RWPE2 (cell line): ENCODE measurements at regions not wholly inside any gene's neighbourhood (a gene's known extent, or its start where the extent isn't known, plus 50 kb on each side); places are given as distances from the start of the nearest gene placed in this dataset.

Experiments
- ATAC-seq: fragments of 200-7000 bp; cut with Tn5 transposase; 3 replicates; pipeline ENCODE4 v1.9.1; 2021; ENCODE audit warnings: low read depth
- DNase-seq: peaks from one replicate; pipeline ENCODE4 v3.0.0-alpha.2; 2020; ENCODE audit warnings: low spot score
- H3K27ac ChIP-seq: fragments of 450-650 bp; 2 replicates; pipeline ENCODE4 v1.5.1; 2017; ENCODE audit warnings: mild to moderate bottlenecking; ENCODE audit not compliant: poor library complexity, severe bottlenecking
- H3K27me3 ChIP-seq: fragments of 250-450 bp; sonication (Bioruptor Pico); 2 replicates; pipeline ENCODE4 v1.5.1; 2021; ENCODE audit warnings: mild to moderate bottlenecking, moderate library complexity; ENCODE audit not compliant: insufficient read depth, poor library complexity, severe bottlenecking
- H3K36me3 ChIP-seq: fragments of 250-450 bp; sonication (Bioruptor Pico); 2 replicates; pipeline ENCODE4 v1.5.1; 2020; ENCODE audit warnings: low read depth, mild to moderate bottlenecking, moderate library complexity
- H3K4me1 ChIP-seq: fragments of 250-450 bp; sonication (Bioruptor Pico); 2 replicates; pipeline ENCODE4 v1.5.1; 2021; ENCODE audit warnings: mild to moderate bottlenecking, moderate library complexity; ENCODE audit not compliant: insufficient read depth, poor library complexity, severe bottlenecking
- H3K4me3 ChIP-seq: fragments of 250-450 bp; sonication (Bioruptor Pico); 2 replicates; pipeline ENCODE4 v1.5.1; 2021; ENCODE audit warnings: mild to moderate bottlenecking, moderate library complexity; ENCODE audit not compliant: severe bottlenecking
- H3K9me3 ChIP-seq: fragments of 250-450 bp; sonication (Bioruptor Pico); 2 replicates; pipeline ENCODE4 v1.5.1; 2021; ENCODE audit warnings: mild to moderate bottlenecking, moderate library complexity; ENCODE audit not compliant: severe bottlenecking
- TF ChIP-seq, protein P1 (sequence below): fragments of 450-650 bp; IDR thresholded peaks from one replicate; pipeline ENCODE4 v1.5.1; 2017; ENCODE audit warnings: mild to moderate bottlenecking, moderate library complexity; ENCODE audit not compliant: poor library complexity, severe bottlenecking

DNA sequence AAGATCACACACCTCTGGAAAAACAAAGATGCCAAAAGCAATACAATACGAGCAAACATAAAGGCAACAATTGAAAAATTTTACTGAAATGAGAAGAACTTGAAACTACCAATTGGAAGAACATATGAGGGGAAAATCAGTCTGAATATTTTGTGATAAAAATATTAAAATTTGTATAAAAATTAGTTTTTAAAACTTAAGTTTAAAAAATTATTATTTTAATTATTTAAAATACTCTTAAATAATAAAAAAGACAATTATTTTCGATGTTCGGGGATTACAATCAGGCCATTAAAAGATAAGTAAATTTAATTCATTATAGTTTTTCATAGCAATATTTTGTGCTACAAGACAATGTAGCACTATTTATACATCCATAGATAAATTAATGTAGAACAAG is 1239.3 kb downstream of the AMY1C start:
- Histone ChIP-seq H3K27ac (no peak overlapping the region), H3K36me3 (no peaks in the 10 kb centered on the region), H3K9me3 (no peaks in the 10 kb centered on the region), H3K4me1 (no peaks in the 10 kb centered on the region), H3K27me3 (no peaks in the 10 kb centered on the region), H3K4me3 (no peak overlapping the region)
- DNase-seq (no peak), ATAC-seq (no peak)
- TF ChIP-seq, protein P1, sequence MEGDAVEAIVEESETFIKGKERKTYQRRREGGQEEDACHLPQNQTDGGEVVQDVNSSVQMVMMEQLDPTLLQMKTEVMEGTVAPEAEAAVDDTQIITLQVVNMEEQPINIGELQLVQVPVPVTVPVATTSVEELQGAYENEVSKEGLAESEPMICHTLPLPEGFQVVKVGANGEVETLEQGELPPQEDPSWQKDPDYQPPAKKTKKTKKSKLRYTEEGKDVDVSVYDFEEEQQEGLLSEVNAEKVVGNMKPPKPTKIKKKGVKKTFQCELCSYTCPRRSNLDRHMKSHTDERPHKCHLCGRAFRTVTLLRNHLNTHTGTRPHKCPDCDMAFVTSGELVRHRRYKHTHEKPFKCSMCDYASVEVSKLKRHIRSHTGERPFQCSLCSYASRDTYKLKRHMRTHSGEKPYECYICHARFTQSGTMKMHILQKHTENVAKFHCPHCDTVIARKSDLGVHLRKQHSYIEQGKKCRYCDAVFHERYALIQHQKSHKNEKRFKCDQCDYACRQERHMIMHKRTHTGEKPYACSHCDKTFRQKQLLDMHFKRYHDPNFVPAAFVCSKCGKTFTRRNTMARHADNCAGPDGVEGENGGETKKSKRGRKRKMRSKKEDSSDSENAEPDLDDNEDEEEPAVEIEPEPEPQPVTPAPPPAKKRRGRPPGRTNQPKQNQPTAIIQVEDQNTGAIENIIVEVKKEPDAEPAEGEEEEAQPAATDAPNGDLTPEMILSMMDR = no peak

- DNase-seq = no peak
- TF ChIP-seq, protein P1 = no peak
- Histone ChIP-seq H3K36me3 (no peaks in the 10 kb centered on the region), H3K4me3 (no peak overlapping the region), H3K27me3 (no peaks in the 10 kb centered on the region), H3K27ac (no peak overlapping the region), H3K9me3 (no peaks in the 10 kb centered on the region), H3K4me1 (no peaks in the 10 kb centered on the region)
- no peak for ATAC-seq
Measured at GRCh38 chr1:104991702-104992101, 1242.0 kb downstream of the AMY1C start.

DNA sequence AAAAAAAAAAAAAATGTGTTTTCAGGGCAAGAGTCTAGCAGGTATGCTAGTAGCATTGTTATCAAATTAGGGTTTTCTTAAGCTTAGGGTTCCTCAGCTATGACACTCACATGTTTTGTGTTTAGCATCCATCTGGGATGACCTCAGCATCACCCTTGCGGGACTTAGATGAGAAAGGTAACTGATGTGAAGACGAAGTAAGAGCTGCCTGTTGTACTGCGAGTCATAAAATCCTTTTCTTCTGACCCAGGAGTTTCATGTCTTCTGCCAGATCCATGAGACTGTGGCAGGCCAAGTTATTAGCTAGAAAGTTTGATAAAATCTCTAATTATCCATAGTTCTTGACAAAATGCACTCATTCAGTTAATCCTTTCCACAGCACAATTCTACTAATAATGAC is 1251.1 kb downstream of the AMY1C start:
- DNase-seq (no peak), ATAC-seq (no peak)
- Histone ChIP-seq H3K27ac (no peak overlapping the region), H3K9me3 (no peaks in the 10 kb centered on the region), H3K36me3 (no peaks in the 10 kb centered on the region), H3K4me3 (no peak overlapping the region), H3K27me3 (no peaks in the 10 kb centered on the region), H3K4me1 (no peaks in the 10 kb centered on the region)
- TF ChIP-seq, protein P1 = no peak

DNA sequence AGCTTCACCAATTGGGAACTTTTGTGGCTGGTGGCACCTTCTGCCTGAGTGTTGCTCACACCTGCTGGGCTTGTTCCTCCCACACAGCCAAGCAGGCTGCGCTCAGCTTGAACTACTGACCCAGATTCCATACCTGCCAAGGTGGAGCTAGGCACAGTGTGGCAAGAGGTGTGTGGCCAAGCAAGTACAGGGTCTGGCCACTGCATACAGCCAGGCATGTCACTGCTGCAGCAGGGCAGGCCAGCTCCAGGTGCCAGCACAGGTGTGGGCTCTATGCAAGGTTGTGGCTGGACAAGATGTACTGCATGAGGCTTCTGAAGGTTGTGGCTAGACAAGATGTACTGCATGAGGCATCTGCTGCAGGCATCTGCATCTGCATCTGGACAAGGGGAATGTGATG is 1254.8 kb downstream of the AMY1C start:
- Histone ChIP-seq H3K27me3 (no peaks in the 10 kb centered on the region), H3K4me1 (no peaks in the 10 kb centered on the region), H3K27ac (no peak overlapping the region), H3K9me3 (no peaks in the 10 kb centered on the region), H3K4me3 (no peak overlapping the region), H3K36me3 (no peaks in the 10 kb centered on the region)
- ATAC-seq = no peak
- TF ChIP-seq, protein P1 = no peak
- DNase-seq = no peak

- H3K4me1 ChIP-seq = no peaks in the 10 kb centered on the region
- TF ChIP-seq, protein P1 = no peak
- no peaks in the 10 kb centered on the region for H3K27me3 ChIP-seq
- H3K27ac ChIP-seq = no peak overlapping the region
- DNase-seq = no peak
- no peak overlapping the region for H3K4me3 ChIP-seq
- H3K9me3 ChIP-seq = no peaks in the 10 kb centered on the region
- H3K36me3 ChIP-seq = no peaks in the 10 kb centered on the region
- ATAC-seq = no peak
Measured at GRCh38 chr1:105005594-105006195, 1256.0 kb downstream of the AMY1C start.
